ENCODE measurements at regions not wholly inside any gene's neighbourhood (a gene's known extent, or its start where the extent isn't known, plus 50 kb on each side); places are given as distances from the start of the nearest gene placed in this dataset.

- TF ChIP-seq RELA (CRISPR knock-in tag; IDR thresholded peaks at IDR 0.05; ENCODE audit: borderline replicate concordance) (no peak), ETV6 (CRISPR knock-in tag; IDR thresholded peaks at IDR 0.05) (no peak), E2F1 (CRISPR knock-in tag; IDR thresholded peaks at IDR 0.05) (no peak), CTCF (IDR thresholded peaks at IDR 0.05) (no peak), FOXK1 (CRISPR knock-in tag; IDR thresholded peaks at IDR 0.05) (no peak), CBFB (CRISPR knock-in tag; IDR thresholded peaks at IDR 0.05; ENCODE audit: low read depth) (no peak), SP1 (CRISPR knock-in tag; conservative IDR thresholded peaks at IDR 0.05) (no peak), MXD4 (CRISPR knock-in tag; IDR thresholded peaks at IDR 0.05; ENCODE audit: borderline replicate concordance) (no peak), PREB (CRISPR knock-in tag; IDR thresholded peaks at IDR 0.05; ENCODE audit: borderline replicate concordance) (no peak), JUN (CRISPR knock-in tag; IDR thresholded peaks at IDR 0.05) (no peak), TEAD4 (CRISPR knock-in tag; IDR thresholded peaks at IDR 0.05) (no peak), USF2 (CRISPR knock-in tag; IDR thresholded peaks at IDR 0.05) (no peak)
Observed at GRCh38 chr11:90363739-90364138, 140.9 kb upstream of the CHORDC1 start.
